Upper lobe of left lung (tissue), 6 donors: ENCODE measurements at regions not wholly inside any gene's neighbourhood (a gene's known extent, or its start where the extent isn't known, plus 50 kb on each side); places are given as distances from the start of the nearest gene placed in this dataset.

Experiments used
- ATAC-seq, 2 donors: fragments of 200-7000 bp; cut with Tn5 transposase; one replicate each; pipeline ENCODE4 v1.9.1; 2022; ENCODE audit warnings: mild to moderate bottlenecking in 2 of 2, moderate library complexity in 2 of 2; ENCODE audit not compliant: low FRiP score in 2 of 2
- DNase-seq, 2 donors: peaks; one replicate each; pipeline ENCODE4 v3.0.0-alpha.2; 2019 to 2020
- H3K27ac ChIP-seq, 4 donors: fragments of 200-600 bp; sonication (generic); one replicate each; pipeline ENCODE4 v1.5.1; 2016 to 2019
- H3K27me3 ChIP-seq, 4 donors: fragments of 200-600 bp; sonication (generic); one replicate each; pipeline ENCODE4 v1.5.1; 2017 to 2019
- H3K36me3 ChIP-seq, 4 donors: fragments of 200-600 bp; sonication (generic); one replicate each; pipeline ENCODE4 v1.5.1; 2016 to 2019
- H3K4me1 ChIP-seq, 4 donors: fragments of 200-600 bp; sonication (generic); one replicate each; pipeline ENCODE4 v1.5.1; 2018 to 2019
- H3K4me3 ChIP-seq, 4 donors: fragments of 200-600 bp; sonication (generic); one replicate each; pipeline ENCODE4 v1.5.1; 2017 to 2019; ENCODE audit warnings: mild to moderate bottlenecking in 2 of 4, moderate library complexity in 1 of 4
- H3K9me3 ChIP-seq, 4 donors: fragments of 200-600 bp; sonication (generic); one replicate each; pipeline ENCODE4 v1.5.1; 2018 to 2019
- EP300 ChIP-seq, 4 donors: sonication (generic); formaldehyde crosslinking; IDR thresholded peaks; one replicate each; pipeline ENCODE4 v1.5.1; 2017; ENCODE audit warnings: antibody characterized with exemption in 4 of 4, control low read depth in 2 of 4
- POLR2A ChIP-seq, 4 donors: fragments of 450-650 bp; IDR thresholded peaks; one replicate each; pipeline ENCODE4 v1.5.1; 2016 to 2017; ENCODE audit warnings: antibody characterized with exemption in 4 of 4, mild to moderate bottlenecking in 2 of 4
- POLR2AphosphoS5 ChIP-seq, 2 donors: sonication (generic); formaldehyde crosslinking; IDR thresholded peaks; one replicate each; pipeline ENCODE4 v1.5.1; 2017; ENCODE audit warnings: antibody characterized with exemption in 2 of 2
- WGBS, 2 donors: methylation state at CpG; one replicate each; pipeline ENCODE4 v1.1.5; 2017 to 2018; 5-methylcytosine and 5-hydroxymethylcytosine counted together
- TF ChIP-seq, protein P1 (sequence below), 6 experiments: fragments of 450-650 bp in 4 of 6; fragments of 200-600 bp in 2 of 6; sonication (generic) in 2 of 6; IDR thresholded peaks; one replicate each; pipeline ENCODE4 v1.5.1; 2016 to 2019; ENCODE audit warnings: antibody characterized with exemption in 6 of 6
- donor health status: DM: no; HTN: no; CAD: no; lungs with moderate emphysema.
- donor health status: DM: no; HTN: yes; CAD: no; lungs with severe emphysema.

DNA sequence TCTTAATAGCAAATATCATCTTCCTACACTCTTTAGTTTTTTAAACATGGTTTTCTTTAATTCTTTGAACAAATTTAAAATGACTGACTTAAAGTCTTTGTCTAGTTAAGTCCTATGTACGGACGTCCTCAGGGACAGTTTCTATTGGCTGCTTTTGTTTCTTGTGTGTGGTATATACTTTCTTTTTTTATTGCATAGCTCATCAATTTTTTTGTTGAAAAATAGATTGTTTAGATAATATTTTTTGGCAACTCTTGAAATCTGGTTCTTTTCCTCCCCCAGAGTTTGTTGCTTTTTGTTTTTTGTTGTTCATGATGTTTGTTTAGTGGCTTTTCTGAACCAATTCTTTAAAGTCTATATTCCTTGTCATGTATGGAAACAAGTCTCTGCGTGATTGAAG, 479.8 kb downstream of the PREX1 start:
- H3K36me3 ChIP-seq, result no peaks in the 10 kb centered on the region
- 55 to 66% methylated on average over 3 of the region's 3 CpGs for WGBS, 2 donors
- no peak overlapping the region for H3K4me3 ChIP-seq
- DNase-seq, result no peak
- H3K4me1 ChIP-seq, result no peaks in the 10 kb centered on the region
- no peak for ATAC-seq
- TF ChIP-seq EP300 (IDR thresholded peaks at IDR 0.05) (no peak), POLR2A (IDR thresholded peaks at IDR 0.05) (no peak), POLR2AphosphoS5 (IDR thresholded peaks at IDR 0.05) (no peak)
- TF ChIP-seq, protein P1, sequence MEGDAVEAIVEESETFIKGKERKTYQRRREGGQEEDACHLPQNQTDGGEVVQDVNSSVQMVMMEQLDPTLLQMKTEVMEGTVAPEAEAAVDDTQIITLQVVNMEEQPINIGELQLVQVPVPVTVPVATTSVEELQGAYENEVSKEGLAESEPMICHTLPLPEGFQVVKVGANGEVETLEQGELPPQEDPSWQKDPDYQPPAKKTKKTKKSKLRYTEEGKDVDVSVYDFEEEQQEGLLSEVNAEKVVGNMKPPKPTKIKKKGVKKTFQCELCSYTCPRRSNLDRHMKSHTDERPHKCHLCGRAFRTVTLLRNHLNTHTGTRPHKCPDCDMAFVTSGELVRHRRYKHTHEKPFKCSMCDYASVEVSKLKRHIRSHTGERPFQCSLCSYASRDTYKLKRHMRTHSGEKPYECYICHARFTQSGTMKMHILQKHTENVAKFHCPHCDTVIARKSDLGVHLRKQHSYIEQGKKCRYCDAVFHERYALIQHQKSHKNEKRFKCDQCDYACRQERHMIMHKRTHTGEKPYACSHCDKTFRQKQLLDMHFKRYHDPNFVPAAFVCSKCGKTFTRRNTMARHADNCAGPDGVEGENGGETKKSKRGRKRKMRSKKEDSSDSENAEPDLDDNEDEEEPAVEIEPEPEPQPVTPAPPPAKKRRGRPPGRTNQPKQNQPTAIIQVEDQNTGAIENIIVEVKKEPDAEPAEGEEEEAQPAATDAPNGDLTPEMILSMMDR (IDR thresholded peaks at IDR 0.05), result no peak
- H3K27me3 ChIP-seq, result no peaks in the 10 kb centered on the region
- H3K27ac ChIP-seq, result no peak overlapping the region
- no peaks in the 10 kb centered on the region for H3K9me3 ChIP-seq

DNA sequence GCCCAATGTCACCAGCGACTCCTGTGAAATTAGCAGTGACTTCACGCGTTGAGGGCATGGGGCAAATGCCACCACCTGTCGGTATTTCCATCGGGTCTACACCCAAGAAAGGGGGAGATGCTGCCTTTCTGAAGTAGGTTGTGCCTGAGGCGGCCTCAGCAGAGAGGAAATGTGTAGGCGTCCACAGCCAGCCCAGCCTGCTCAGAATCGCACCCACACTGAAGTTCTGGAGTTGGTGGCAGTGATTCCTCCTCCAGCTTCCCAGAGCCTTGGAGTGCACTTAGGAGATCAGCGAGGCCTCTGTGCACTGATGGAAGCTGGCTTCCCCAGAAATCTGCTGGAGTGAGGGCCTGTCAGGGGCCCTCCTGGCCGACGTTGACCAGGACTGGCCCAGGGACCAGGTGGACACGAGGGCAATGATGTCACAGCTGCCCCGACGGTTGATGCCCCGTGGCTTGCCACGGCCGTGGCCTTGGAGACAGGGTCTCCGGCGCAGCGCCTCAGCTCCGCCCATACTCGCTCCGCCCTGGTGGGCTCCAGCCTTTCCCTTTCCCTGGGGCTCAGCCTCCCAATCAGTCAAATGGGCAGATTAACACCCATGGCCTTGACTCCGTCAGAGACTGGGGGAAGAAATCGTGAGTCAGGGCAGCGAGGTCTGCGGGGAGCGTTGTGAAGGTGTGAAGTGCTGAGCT, 484.8 kb downstream of the PREX1 start:
- H3K27me3 ChIP-seq, result no peaks in the 10 kb centered on the region
- no peaks in the 10 kb centered on the region for H3K9me3 ChIP-seq
- no peaks in the 10 kb centered on the region for H3K36me3 ChIP-seq
- TF ChIP-seq, protein P1 (IDR thresholded peaks at IDR 0.05), result no peak
- no peak for TF ChIP-seq EP300 (IDR thresholded peaks at IDR 0.05)
- no peak for TF ChIP-seq POLR2A (IDR thresholded peaks at IDR 0.05)
- TF ChIP-seq POLR2AphosphoS5 (IDR thresholded peaks at IDR 0.05), result no peak
- no peak overlapping the region for H3K4me3 ChIP-seq
- no peaks in the 10 kb centered on the region for H3K4me1 ChIP-seq
- ATAC-seq (no peak), DNase-seq (peak in 1 of 2 donors; percentile 70)
- H3K27ac ChIP-seq, result no peak overlapping the region
- WGBS, 2 donors, result 87 to 90% methylated on average over 20 to 27 of the region's 28 CpGs

DNA sequence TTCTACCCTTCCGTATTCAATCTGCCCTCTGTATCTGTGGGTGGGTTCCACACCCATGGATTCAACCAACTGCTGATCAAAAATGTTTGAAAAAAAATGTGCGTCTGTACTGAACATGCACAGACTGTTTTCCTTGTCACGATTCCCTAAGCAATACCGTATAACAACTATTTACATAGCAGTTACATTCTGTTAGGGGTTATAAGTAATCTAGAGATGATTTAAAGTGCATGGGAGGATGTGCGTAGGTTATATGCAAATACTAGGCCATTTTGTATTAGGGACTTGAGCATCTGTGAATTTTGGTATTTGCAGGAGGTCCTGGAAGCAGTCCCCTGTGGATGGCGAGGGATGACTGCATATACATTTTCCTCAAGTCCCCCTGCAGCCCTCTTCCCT, 486.9 kb downstream of the PREX1 start:
- WGBS, 2 donors, result 78 to 80% methylated on average over 6 of the region's 6 CpGs
- no peak overlapping the region for H3K27ac ChIP-seq
- no peaks in the 10 kb centered on the region for H3K27me3 ChIP-seq
- ATAC-seq, result no peak
- no peak overlapping the region for H3K4me3 ChIP-seq
- H3K9me3 ChIP-seq, result no peaks in the 10 kb centered on the region
- no peaks in the 10 kb centered on the region for H3K4me1 ChIP-seq
- DNase-seq, result no peak
- TF ChIP-seq POLR2AphosphoS5 (IDR thresholded peaks at IDR 0.05) (no peak), POLR2A (IDR thresholded peaks at IDR 0.05) (no peak), EP300 (IDR thresholded peaks at IDR 0.05) (no peak)
- TF ChIP-seq, protein P1 (IDR thresholded peaks at IDR 0.05), result no peak
- H3K36me3 ChIP-seq, result no peaks in the 10 kb centered on the region

DNA sequence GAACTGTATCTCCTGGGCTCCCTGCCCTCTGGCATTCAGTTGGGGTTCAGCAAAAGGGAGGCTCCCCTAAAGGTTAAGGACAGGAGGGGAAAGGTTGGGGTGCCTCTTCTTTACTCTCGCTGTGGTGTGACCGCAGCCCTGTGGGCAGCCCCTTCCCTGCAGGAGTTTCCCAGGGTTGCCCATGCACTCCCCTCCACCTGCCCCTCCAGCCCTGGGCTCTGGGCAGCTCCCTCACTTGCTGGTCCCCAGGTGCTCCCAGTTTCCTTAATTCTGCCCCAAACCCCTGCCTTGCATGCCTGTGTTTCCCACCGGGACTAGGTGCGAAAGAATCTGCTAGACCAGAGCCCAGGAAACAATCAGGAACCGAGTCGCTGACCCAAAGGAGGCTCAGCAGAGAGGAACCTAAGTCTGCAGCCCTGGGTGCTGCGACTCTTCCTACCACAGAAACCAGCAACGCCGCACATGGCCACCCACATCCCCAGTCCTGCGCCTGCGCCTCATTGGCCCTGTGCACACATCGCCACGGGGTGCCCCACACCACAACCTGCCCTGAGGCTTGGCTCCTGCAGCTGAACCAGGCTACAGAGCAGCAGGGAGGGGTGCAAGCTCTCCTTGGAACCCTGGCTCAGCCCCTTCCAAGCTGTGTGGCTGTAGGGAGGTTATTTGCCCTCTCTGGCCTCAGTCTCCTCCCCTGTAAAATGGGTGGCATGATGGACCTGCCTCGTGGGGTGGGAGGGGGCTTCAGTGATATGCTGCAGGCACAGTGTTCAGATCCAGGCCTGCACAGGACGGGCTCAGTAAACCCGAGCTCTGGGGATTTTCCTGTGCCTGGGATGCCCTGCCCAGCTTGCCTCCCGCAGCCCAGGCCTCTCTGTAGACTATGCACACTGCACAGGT, 487.6 kb downstream of the PREX1 start:
- 71% methylated on average over 16 of the region's 17 CpGs; no CpG with 5 or more reads in 1 of the 2 donors for WGBS, 2 donors
- TF ChIP-seq EP300 (IDR thresholded peaks at IDR 0.05) (no peak), POLR2A (IDR thresholded peaks at IDR 0.05) (no peak), POLR2AphosphoS5 (IDR thresholded peaks at IDR 0.05) (no peak)
- TF ChIP-seq, protein P1 (IDR thresholded peaks at IDR 0.05), result no peak
- no peaks in the 10 kb centered on the region for H3K4me1 ChIP-seq
- H3K27ac ChIP-seq, result no peak overlapping the region
- H3K9me3 ChIP-seq, result no peaks in the 10 kb centered on the region
- no peak overlapping the region for H3K4me3 ChIP-seq
- no peak for DNase-seq
- peak in 1 of 2 donors; percentile 42 for ATAC-seq
- no peaks in the 10 kb centered on the region for H3K36me3 ChIP-seq
- no peaks in the 10 kb centered on the region for H3K27me3 ChIP-seq
